ENCODE measurements at regions not wholly inside any gene's neighbourhood (a gene's known extent, or its start where the extent isn't known, plus 50 kb on each side); places are given as distances from the start of the nearest gene placed in this dataset.
"Not testable (repeated sequence)": the region's sequence is repeated elsewhere in the genome, so short reads cannot be mapped to it uniquely, and the experiment has no call there.

- TF ChIP-seq CTCF (IDR thresholded peaks at IDR 0.05 in 2 of 3, conservative IDR thresholded peaks at IDR 0.05 in 1 of 3; ENCODE audit: insufficient read depth in 2 of 3, low read depth in 1 of 3, low read length in 3 of 3); ZNF274 (IDR thresholded peaks at IDR 0.05; ENCODE audit: borderline replicate concordance, low read depth, low read length); EP300 (IDR thresholded peaks at IDR 0.05; ENCODE audit: low read length): not testable (repeated sequence)
These were observed 4222.8 kb upstream of the OR11H1 start for GRCh38 chr22:11305179-11305578.
